Spleen (tissue), 7 donors: ENCODE measurements at regions not wholly inside any gene's neighbourhood (a gene's known extent, or its start where the extent isn't known, plus 50 kb on each side); places are given as distances from the start of the nearest gene placed in this dataset.

ENCODE experiments used
- POLR2A ChIP-seq, 3 donors: fragments of 450-650 bp; IDR thresholded peaks; one replicate each; pipeline ENCODE4 v1.5.1; 2017; ENCODE audit warnings: antibody characterized with exemption in 3 of 3, mild to moderate bottlenecking in 1 of 3
- POLR2AphosphoS5 ChIP-seq, 3 donors: sonication (generic); formaldehyde crosslinking; IDR thresholded peaks; one replicate each; pipeline ENCODE4 v1.5.1; 2017; ENCODE audit warnings: antibody characterized with exemption in 3 of 3
- TF ChIP-seq, protein P1 (sequence below), 11 experiments: fragments of 200-600 bp in 7 of 11; fragments of 450-650 bp in 4 of 11; sonication (generic) in 4 of 11; IDR thresholded peaks in 8 of 11; conservative IDR thresholded peaks in 3 of 11; 1 replicate in 7 of 11; 2 replicates in 4 of 11; pipeline versions ENCODE4 v1.4.0 to v1.8.0; 2016 to 2021; ENCODE audit warnings: antibody characterized with exemption in 11 of 11, inconsistent platforms in 4 of 11, mild to moderate bottlenecking in 1 of 11
- donor health status: DM: no; HTN: no; CAD: no; lungs with moderate emphysema.
- donor health status: DM: no; HTN: no; CAD: no.
- donor health status: DM: no; HTN: no; CAD: no.

DNA sequence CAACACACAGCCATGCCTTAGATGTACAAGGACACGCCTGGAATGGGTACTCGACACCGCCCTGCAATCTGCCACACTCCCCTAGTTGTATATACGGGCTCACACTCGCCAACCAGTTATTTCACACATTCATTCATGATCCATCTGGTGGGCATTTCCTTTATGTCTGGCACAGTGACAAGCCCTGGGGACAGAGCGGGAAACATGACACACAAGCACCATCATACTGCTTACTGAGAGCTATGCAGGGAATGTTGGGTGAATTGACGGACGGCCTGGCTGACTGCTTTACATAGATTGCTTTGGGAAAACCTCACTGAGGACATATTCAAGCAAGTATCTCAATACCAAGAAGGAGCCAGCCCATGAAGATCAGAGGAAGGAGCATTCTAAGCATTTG, 448.0 kb upstream of the SPRED2 start:
- TF ChIP-seq, protein P1, sequence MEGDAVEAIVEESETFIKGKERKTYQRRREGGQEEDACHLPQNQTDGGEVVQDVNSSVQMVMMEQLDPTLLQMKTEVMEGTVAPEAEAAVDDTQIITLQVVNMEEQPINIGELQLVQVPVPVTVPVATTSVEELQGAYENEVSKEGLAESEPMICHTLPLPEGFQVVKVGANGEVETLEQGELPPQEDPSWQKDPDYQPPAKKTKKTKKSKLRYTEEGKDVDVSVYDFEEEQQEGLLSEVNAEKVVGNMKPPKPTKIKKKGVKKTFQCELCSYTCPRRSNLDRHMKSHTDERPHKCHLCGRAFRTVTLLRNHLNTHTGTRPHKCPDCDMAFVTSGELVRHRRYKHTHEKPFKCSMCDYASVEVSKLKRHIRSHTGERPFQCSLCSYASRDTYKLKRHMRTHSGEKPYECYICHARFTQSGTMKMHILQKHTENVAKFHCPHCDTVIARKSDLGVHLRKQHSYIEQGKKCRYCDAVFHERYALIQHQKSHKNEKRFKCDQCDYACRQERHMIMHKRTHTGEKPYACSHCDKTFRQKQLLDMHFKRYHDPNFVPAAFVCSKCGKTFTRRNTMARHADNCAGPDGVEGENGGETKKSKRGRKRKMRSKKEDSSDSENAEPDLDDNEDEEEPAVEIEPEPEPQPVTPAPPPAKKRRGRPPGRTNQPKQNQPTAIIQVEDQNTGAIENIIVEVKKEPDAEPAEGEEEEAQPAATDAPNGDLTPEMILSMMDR (IDR thresholded peaks at IDR 0.05 in 8 of 11, conservative IDR thresholded peaks at IDR 0.05 in 3 of 11) = no peak
- TF ChIP-seq POLR2A (IDR thresholded peaks at IDR 0.05) = no peak
- no peak for TF ChIP-seq POLR2AphosphoS5 (IDR thresholded peaks at IDR 0.05)
